ENCODE measurements at regions not wholly inside any gene's neighbourhood (a gene's known extent, or its start where the extent isn't known, plus 50 kb on each side); places are given as distances from the start of the nearest gene placed in this dataset.

DNA sequence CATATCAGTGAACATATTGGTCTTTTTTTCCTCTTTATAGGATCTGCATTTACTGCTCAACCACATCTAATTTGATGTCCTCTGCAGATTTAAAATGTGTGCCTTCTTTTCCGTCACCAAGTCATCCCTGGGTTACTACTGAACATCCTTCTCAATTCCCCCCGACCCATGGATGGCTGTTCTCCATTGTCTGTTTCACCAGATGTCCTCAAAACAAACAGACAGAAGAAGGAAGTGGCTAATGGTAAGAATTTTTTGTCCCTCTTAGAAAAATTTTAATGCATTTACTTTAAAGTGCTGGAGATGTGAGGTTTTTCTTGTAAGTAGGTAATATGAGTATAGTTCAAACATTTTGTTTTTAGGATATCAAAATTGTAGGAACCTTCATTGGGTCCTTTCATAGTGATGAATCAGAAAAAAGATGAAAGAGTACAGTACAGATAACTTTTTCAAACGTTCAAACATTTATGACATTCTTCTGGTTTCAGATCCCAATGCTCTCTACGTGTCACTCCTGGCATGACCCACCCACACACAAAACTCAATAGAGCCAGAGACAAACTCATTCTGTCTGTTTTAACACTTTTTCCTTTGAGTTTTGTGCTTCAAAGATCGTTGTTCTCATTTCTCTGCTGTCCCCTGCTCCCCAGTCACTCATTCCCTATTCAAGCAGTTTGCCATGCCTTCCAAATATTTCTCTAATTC, 276.4 kb downstream of the PRL start:
- DNase-seq (ENCODE audit: low read depth in 2 of 2), result no peak

DNA sequence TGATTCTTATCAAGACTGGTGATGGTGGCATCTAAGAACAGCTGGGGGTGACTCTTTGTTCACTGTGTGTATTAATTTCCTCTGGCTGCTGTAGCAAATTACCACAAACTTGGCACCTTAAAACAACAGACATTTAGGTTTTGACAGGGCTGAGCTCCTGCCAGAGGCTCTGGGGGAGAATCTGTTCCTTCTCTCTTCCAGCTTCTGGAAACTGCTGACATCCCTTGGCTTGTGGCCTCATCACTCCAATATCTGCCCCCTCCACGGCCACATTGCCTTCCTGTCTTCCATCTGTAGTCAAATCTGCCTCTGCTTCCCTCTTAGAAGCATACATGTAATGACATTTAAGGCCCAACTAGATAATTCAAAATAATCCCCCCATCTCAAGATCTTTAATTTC, 274.9 kb downstream of the PRL start:
- no peak for DNase-seq (ENCODE audit: low read depth in 2 of 2)

DNA sequence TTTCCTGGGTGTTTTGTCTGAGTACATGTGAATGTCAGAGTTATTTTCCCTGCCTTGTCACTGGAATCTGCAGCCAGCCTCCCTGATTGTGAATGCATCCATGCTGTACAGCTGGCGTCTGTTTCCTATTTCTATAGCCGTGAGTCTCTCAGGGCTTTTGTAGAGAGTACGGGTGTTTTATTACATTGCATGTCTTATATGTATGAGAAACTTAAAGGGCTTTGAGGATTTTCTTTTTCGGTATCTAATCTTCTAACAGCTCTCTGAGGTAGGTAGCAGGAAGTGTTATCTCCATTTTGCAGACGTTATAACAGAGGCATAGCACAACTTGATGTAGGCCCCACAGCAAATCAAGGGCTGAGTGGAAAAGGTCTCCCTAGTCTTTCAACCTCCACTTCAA, 272.9 kb downstream of the PRL start:
- DNase-seq (ENCODE audit: low read depth in 2 of 2), result no peak

- DNase-seq (ENCODE audit: low read depth in 2 of 2), result no peak
These were observed 271.8 kb downstream of the PRL start for GRCh38 chr6:22024973-22025467.

DNA sequence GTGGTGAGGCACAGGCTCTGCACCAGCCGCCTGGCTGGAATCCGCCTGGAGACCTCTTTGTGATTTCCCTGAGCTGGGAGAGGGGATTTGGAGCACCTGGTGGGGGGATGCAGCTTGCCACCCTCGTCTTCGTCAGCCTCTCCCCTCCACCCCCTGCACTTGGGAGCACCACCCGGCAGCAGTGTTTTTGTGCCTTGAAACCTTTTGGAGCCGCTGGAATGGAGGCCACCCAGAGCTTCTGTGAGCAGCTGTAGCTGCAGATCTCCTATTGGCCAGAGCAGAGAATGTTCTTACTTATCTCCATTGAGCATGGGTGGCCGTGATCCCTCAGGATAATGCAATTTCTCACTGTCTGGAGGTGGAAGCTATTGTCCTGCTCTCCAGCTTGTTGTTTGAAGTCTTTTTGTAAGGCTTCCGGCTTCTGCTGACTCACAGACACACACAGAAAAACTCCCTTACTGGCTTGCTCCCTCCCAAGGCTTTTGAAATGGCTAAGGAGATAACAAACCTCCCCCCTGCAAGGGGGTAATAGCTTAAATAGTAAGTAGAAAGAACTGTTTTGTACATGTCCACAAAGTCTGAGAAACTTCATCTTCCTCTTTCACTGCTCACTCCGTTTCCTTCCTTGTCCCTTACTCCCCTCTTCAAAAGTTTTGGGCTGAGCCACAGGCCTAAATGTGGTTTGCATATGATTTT, 271.2 kb downstream of the PRL start:
- no peak for DNase-seq (ENCODE audit: low read depth in 2 of 2)

DNA sequence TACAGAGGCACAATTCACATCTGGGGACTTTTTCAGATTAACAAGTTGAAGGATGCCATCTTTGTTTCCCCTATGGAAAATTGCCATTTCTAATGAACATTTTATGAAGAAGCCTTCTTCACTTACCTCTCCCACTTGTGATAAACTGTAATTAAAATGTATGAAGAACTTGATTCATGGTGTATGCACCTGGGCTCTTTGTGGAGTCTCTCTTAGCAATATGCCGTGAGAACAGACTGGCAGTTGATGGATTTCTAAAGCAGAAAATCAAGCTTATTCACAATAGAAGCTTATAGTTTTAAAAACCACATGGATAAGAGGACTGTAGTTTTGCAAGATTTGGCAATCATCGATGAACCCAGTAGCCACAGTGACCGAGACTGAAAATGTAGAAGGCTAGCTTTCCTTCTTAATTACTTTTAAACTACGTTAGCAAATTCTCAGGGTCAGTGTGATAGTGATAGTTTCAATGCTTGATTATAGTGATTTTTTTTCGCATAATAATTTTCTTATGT, 270.6 kb downstream of the PRL start:
- no peak for DNase-seq (ENCODE audit: low read depth in 2 of 2)

DNA sequence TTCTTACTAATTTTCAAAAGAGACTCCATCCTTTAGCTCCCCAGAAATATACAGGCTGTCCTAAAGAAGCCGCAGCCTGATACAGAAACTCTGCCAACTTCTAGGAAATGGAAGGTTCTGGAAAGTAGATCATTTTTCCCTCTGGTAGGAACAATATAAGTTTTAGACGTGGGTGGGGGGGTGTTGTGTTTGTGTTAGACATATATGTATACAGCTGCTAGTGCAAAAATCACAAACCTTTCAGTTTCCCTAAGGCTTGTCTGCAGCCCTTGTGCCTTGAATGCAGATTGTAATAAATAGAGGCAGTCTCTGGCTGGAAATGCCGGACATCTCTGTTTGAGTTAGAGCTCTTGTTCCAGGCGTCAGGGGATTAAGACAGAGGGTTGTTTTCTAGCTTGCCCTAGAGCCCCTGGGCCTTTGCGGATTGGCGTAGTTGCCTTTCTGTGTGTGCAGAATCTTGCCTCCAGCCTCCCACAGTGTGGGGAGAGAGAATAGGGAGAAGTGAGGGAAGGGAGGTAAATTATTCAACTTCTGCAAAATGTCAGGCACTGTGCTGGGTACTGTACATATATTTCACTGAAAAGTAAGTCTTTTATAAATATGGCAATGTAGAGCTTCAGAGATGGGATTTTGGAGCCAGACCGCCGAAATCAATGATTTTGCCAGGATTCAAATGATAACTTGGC, 269.7 kb downstream of the PRL start:
- DNase-seq (ENCODE audit: low read depth in 2 of 2), result no peak

GRCh38 chr6:22028403-22029090, 268.3 kb downstream of the PRL start:
- no peak for DNase-seq (ENCODE audit: low read depth in 2 of 2)

DNA sequence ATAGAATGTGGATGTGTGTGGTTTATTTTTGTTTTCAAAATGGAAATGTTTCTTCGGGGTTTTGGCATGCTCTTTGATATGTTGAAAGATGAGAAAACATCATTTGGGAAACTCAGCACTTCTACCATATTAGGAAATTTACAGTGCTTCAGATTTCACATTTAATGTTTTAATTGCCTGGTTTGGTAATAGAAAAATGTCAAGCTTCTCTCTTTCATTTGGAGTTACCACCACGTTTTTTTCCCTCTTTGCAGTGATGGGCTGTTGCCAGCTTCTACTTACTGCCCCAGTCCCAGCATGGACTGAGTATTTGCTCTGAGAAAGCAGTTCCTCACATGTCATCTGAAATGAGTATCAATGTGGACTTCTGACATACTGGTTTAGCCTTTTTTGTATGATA, 267.7 kb downstream of the PRL start:
- no peak for DNase-seq (ENCODE audit: low read depth in 2 of 2)

DNA sequence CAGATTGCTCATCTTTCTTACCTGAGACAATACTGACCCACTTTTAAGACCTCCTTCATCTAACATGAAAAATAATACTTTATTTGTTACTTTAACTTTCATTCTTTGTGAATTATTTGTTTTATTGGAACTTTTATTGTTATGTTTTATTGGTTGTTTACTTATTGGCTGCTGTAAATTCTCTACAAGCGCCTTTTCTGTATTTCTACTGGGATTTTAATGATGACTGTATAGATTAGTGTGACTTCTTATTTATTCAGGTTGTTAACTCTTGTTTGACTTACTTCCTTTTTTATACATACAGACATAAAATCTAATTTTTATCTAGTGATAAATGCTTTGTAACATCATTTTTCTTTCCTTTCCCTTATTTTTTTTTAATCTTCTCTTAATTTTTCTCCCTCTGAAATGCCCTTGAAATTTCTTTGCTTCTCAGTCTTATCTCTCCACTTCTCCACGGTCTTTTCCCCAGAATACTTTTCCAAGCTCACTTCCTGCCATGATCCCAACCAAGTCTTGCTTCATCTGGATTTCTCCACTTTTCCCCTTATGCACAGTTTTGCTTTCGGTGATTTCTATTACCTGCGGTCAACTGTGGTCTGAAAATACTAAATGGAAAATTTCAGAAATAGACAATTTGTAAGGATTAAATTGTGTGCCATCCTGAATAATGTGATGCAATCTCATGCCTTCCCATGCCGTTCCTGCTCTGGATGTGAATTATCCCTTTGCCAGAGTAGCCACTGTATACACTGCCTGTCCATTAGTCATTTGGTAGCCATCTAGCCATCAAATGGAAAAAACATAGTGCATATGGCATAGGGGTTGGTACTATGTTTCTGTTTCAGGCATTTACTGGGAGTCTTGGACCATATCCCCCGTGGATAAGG, 265.9 kb downstream of the PRL start:
- no peak for DNase-seq (ENCODE audit: low read depth in 2 of 2)

DNA sequence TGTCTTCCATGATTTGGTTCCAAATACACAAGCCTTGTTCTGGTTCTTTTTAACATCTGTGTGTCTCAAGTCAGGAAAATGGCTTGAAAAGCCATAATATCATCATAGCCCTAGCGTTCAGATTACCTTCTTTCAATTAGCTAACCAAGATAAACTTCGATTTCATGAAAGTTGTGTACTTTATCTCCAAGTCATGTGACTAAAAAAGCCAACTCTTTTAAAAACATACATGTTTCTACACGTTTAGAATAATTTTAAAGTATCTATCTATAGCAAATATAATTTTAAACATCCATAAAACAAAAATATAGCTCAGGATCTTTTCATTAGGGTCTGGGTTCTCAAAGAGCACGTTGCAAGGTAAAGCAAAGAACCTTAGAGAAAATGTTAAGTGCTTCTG, 261.1 kb downstream of the PRL start:
- DNase-seq (ENCODE audit: low read depth in 2 of 2), result no peak

DNA sequence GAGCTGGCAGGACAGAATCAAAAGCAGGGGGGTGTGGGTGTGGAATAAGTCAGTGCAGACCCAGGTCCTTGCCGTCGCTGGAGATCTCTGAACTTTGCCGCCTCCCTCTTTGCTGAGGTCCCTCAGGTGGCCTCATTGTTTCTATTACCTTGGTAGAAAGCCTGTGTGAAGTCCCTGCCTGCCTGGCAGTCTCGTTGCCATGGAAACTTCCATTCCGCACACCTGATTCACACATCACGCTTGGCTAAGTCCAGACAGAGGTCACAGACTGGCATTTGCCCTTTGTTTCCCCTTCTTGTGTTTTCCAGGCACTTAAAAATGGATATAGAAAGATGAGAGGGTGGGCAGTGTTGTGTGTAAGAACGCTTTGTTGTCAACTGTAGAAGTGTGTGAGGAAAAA, 260.6 kb downstream of the PRL start:
- DNase-seq (ENCODE audit: low read depth in 2 of 2), result no peak

DNA sequence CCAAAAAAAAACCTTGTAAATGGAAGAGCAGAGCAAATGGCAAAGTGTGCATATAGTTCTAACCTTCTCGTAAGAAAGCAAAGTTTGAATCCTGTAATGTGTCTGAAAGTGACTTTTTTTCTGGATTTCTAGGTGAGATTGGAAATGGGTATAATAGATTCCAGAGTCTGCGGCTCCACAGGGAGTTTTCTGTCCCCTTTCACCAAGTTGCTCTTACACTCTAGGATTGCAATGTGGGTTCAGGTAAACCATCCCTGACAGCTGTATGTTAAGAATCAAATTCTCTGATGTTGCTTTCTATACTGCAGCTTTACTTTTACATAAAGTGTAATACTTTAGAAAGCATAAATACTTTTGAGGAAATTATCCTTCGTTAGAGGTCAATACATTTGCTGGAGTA, 260.1 kb downstream of the PRL start:
- no peak for DNase-seq (ENCODE audit: low read depth in 2 of 2)

GRCh38 chr6:22041797-22042480, 254.9 kb downstream of the PRL start:
- DNase-seq (ENCODE audit: low read depth in 2 of 2), result no peak

DNA sequence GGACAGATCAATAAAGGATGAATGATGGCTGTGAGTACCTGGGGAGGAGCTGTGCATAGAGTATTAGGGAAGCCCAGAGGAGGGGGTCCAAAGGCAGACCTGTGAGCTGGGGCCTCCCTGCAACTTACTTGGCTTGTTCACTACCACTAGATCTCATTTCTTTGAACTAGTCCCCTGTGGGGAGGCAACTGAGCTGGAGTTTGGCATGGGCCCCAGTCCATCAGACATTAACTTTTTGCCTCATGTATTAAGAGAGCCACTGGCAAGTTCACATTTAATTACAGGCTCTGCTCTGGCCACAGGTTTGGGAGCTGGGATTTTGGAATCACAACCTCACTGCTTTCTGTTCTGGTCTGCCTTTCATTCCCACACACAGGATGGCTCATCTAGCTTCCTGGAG, 254.1 kb downstream of the PRL start:
- no peak for DNase-seq (ENCODE audit: low read depth in 2 of 2)

- DNase-seq (ENCODE audit: low read depth in 2 of 2), result no peak
These were observed 253.4 kb downstream of the PRL start for GRCh38 chr6:22043284-22043962.

DNA sequence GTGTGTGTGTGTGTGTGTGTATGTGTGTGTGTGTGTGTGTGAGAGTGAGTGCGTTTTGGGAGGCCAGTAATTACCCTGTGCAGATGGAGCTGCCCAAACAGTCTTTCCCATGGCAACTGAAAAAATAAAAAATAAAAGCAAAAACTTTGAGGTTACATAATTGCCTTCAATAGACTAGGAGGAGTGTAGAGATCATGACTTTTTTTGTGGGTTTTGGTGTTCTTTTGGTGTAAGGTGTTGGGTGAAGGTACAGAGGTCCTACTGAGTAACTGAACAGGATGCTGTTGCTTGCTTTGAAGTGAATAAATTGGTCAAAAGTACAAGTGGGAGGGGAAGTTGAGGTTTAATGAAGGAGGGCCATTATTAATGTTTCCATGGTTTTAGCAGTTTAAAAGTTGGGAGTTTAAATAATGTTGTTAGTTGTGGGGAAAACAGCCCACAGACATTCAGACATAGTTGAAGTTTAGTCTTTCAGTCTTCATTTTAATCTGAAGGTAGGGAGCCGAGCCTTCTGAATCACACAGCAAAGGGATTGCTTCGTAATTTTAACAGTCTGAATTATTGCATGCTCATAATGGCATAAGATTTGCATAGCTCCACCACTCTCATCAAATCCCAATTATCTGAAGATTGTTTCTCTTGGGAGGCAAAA, 251.4 kb downstream of the PRL start:
- no peak for DNase-seq (ENCODE audit: low read depth in 2 of 2)

- no peak for DNase-seq (ENCODE audit: low read depth in 2 of 2)
These were observed 247.8 kb downstream of the PRL start for GRCh38 chr6:22049002-22049401.

- no peak for DNase-seq (ENCODE audit: low read depth in 2 of 2)
These were observed 243.3 kb downstream of the PRL start for GRCh38 chr6:22053391-22053997.

Measured in stimulated activated CD4-positive, alpha-beta T cell treated with anti-CD3 and anti-CD28 coated beads, Interleukin-15, amount 100 ng/mL, for 48 hours (primary cell).